MM.1S (cell line): ENCODE measurements at regions not wholly inside any gene's neighbourhood (a gene's known extent, or its start where the extent isn't known, plus 50 kb on each side); places are given as distances from the start of the nearest gene placed in this dataset.

Source experiments
- CTCF ChIP-seq: fragments of 300-600 bp; sonication (generic); IDR thresholded peaks from 2 replicates; pipeline ENCODE4 v1.5.1; 2016; ENCODE audit warnings: antibody characterized with exemption, low read length, mixed read lengths
- EZH2phosphoT487 ChIP-seq: fragments of 300-600 bp; sonication (generic); IDR thresholded peaks from 2 replicates; pipeline ENCODE4 v1.6.1; 2018; ENCODE audit warnings: antibody characterized with exemption, low read length

DNA sequence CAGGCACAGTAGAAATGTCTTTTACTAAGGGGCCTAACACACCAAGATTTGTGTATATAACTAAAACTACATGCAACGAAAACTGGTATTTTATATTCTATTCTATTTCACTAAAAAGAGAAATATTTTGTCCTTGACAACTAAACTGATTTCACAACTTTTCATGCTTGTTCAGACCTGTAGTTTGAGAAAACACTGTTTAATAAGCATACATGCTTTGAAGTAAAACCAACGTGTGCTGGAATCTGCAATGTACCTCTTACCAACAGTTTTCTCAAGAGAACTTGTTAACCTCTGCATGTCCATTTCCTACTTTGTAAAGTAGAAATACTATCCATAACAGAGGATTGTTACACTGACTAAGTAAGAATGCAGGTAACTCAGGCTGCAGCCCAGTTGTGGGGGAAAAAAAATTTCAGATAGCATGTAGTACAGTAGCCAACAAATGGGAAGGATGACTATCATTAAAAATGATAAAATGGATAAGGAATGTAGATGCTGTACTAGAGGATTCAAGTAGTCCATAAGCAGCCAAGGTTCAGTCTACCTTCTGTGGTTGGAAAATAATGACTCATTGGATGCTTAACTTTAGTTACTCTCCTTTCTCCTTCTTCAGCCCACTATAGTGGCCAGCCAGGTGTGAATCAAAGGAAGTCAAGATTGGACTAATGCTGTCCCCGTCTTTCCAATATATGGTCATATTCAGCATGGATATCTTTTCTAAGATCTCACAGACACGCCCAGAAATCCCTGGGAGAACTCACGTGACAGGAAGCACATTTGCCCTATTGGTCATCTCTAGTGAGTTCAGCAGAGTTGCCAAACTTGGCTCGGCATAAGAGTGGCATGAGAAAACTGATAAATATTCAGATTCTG is 65.2 kb downstream of the HFE start:
- TF ChIP-seq CTCF (no peak), EZH2phosphoT487 (no peak)
